Erythroblast (primary cell): ENCODE measurements at regions not wholly inside any gene's neighbourhood (a gene's known extent, or its start where the extent isn't known, plus 50 kb on each side); places are given as distances from the start of the nearest gene placed in this dataset.

Source experiments
- GATA1 ChIP-seq: IDR thresholded peaks from 2 replicates; pipeline ENCODE4 v1.6.1; 2011; ENCODE audit warnings: low read depth, mild to moderate bottlenecking, control low read depth, low read length, moderate library complexity
- POLR2A ChIP-seq: IDR thresholded peaks from 2 replicates; pipeline ENCODE4 v1.6.1; 2011; ENCODE audit warnings: mild to moderate bottlenecking, low read length

GRCh38 chr15:29534378-29534777, 264.8 kb upstream of the NSMCE3 start:
- TF ChIP-seq POLR2A, result no peak
- no peak for TF ChIP-seq GATA1
